HG02938 (cell line): ENCODE measurements at regions not wholly inside any gene's neighbourhood (a gene's known extent, or its start where the extent isn't known, plus 50 kb on each side); places are given as distances from the start of the nearest gene placed in this dataset.
"Not testable (repeated sequence)": the region's sequence is repeated elsewhere in the genome, so short reads cannot be mapped to it uniquely, and the experiment has no call there.

Experiments used
- ATAC-seq: cut with Tn5 transposase; IDR thresholded peaks from one replicate; pipeline ENCODE4 v1.9.1; 2021; ENCODE audit warnings: mild to moderate bottlenecking, moderate library complexity; ENCODE audit not compliant: unreplicated experiment

DNA sequence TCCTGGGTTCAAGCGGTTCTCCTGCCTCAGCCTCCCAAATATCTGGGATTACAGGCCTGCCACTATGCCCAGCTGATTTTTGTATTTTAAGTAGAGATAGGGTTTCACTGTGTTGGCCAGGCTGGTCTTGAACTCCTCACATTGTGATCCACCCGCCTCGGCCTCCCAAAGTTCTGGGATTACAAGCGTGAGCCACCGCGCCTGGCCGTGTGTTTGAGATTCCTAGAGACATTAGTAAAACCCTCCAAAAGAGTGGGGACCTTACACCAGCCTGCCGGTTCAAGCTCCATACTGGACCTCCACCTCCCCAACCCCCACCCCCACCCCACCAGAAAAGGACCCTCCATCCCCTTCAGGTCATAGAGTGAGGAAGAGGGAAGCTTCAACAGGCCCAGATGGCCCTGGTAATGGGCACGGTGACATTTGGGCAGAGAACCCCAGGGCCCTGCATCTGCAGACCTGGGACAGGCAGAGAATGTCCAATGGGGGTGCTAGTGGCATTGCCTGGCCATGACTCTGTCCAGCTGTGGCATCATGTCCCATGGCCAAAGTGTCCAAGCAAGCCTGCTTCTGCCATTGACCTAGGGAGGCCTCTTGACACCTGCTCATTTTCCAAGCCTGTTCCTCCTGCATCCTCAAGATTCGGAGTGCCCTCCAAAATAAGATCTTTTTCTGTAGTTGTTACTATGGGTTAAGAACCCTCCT lies 108.9 kb upstream of the KLF13 start:
- ATAC-seq = no peak

GRCh38 chr15:31219221-31219620 lies 107.4 kb upstream of the KLF13 start:
- ATAC-seq = no peak

- ATAC-seq = no peak
Observed at GRCh38 chr15:31221936-31222515, 104.6 kb upstream of the KLF13 start.

- ATAC-seq = no peak
Observed at GRCh38 chr15:31222773-31223341, 103.8 kb upstream of the KLF13 start.

GRCh38 chr15:31223478-31224350 lies 102.9 kb upstream of the KLF13 start:
- no peak for ATAC-seq

GRCh38 chr15:31224661-31225060 lies 102.0 kb upstream of the KLF13 start:
- not testable (repeated sequence) for ATAC-seq

DNA sequence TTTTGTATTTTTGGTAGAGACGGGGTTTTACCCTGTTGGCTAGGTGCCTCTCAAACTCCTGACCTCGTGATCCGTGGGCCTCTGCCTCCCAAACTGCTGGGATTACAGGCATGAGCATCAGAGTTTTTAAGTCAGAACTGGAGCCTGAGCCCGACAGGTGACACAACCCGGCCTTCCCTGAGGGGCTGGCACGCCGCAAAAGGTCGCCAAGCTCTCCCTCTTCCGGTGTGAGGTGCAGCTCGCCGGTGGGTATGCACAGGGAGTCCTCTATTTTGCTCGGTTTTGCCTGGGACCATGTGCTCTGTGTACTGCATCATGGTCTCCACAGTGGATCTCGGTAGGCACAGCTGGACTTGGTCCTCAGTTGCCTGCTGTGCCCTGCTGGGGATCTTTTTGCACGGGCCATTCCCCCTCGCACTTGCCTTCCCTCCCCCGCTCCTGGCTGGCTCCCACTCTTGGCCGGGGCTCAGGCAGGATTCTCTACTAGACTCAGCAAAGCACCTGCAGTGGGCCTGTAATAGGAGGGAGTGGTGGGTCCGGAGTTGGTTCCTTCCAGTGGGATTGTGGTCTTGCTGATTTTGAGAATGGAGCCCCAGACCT lies 101.2 kb upstream of the KLF13 start:
- ATAC-seq = no peak

DNA sequence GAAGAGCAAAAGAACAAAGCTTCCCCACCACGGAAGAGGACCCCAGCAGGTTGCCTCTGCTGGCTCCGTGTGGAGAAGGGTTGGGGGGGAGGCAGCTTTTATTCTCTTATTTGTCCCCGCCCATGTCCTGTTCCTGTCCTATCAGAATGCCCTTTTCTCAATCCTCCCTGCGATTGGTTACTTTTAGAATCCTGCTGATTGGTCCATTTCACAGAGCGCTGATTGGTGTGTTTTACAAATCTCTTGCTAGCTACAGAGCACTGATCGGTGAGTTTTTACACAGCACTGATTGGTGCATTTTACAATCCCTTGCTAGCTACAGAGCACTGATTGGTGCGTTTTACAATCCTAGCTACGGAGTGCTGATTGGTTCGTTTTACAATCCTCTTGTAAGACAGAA lies 100.6 kb upstream of the KLF13 start:
- ATAC-seq = no peak

DNA sequence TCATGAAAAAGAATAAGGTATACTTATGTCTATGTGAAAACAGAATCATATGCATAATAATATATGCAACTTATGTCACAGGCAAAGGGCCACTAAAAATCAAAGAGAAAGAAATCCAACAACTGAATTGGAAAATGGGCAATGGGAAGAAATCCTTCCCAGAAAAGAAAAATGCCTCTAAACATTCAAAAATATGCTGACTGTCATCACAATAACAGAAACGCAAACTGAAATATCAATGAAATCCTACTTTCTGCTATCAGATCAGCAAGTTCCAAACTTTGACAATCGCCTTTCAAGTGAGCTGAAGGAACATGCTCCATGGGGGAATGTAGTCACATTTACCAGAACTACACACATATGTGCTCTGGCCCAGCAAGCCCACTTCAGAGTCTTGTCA lies 99.4 kb upstream of the KLF13 start:
- ATAC-seq = no peak

DNA sequence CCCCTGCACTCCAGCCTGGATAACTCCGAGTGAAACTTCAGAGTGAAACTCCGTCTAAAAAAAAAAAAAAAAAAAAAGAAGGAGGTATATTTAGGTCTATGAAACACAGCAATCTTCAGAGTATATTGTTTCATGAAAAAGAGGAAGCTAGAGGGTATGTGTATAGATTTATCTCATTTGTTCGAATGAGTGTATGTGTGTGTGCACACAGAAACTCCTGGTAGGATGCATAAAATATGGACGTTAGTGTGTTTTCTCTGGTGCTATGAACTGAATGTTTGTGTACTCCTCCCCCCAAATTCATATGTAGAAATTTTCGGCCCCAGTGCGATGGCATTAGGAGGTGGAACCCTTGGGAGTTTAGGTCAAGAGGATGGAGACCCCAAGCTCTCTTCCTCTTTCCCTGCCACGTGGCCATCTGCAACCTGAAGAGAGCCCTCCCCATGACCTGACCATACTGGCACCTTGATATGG lies 98.6 kb upstream of the KLF13 start:
- no peak for ATAC-seq

DNA sequence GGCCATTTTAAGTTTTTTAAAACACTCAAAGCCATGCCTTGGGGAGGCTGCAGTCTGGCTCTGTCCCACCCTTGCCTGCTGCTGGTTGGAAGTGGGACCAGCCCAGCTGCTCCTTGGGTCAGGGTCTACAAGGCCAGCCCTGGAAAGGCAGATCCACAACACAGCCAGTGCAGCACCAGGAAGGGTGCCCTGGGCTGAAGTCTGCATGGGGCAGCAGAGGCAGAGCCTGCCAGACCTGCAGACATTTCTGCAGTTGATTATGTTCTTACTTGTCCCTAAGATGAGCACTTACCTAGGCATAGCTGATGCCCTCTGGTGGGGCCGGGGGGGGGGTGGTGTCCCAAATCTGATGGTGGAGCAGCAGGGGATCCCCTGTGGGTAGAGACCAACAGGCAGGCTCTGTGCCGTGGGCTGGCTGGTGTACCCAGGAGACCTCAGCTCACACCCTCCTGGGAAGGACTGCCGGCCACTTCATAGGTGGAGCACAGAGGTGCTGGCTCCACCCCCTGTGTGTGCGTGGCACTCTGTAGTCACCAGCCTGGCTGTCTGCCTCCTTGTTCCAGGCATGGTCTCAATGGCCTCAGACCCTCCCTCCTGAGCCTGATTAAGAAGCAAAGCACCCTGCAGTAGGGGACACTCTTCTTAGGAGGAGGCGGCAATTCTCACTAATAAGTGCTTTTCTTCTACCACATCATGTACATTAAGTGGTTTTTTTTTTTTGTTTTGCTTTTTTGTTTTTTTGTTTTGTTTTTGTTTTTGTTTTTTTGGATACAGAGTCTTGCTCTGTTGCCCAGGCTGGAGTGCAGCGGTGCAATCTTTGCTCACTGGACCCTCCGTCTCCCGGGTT lies 97.4 kb upstream of the KLF13 start:
- ATAC-seq = no peak

DNA sequence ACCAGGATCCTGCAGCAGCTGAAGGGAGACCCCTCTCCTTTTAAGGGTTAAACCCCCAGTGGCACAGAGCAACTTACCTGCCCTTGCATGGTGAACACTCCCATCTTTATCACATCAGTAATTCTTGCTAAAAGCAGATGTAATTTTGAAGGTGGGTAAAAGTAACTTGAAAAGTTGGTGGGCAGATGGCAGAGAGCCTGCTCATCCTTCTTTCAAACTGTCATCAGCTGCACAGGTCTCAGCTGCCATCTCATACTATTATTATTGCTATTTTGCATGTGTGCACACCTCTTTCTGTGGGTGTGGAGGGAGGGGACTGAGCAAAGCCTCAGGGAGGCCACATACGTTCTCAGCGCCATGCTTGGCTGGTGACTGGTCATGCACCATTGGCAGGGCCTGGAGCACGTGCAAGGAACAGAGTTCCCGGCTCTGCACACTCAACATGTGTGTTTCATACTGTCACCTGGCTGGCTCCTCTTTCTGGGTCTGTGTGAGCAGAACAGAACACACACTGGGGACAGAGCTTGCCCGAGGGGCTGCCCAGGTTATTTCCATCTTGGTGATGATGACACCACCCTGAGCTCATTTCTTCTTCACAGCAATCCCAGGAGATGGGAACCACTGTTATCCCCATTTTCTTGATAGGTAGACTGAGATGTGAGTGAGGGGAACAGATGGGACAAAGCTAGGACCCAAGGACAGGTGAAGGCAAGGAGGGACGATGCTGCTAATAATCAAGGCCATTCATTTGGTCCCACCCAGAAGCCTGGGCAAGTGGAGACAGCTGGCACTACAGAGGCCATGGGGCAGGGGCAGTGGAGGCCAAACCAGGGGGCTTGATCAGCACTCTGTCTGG lies 95.8 kb upstream of the KLF13 start:
- peak; percentile 82 for ATAC-seq

DNA sequence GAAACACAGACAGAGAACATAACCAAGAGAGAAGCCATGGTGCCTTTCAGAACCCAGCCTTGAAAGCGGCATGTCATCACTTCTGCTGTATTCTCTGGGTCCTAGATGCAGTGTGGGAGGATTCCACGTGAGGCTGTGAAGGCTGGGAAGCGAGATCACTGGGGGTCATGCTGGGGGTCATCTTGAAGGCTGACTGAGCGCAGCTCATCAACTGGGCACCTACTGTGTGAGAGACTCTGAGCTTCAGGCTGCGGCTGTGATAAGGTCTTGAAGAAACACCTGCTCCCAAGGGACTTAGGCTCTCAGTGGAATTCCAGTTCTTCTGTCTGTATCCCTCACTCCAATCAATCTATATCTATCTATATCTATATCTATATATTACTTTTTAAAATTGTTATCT lies 91.8 kb upstream of the KLF13 start:
- no peak for ATAC-seq

GRCh38 chr15:31235311-31236183 lies 91.1 kb upstream of the KLF13 start:
- peak; percentile 48 for ATAC-seq

DNA sequence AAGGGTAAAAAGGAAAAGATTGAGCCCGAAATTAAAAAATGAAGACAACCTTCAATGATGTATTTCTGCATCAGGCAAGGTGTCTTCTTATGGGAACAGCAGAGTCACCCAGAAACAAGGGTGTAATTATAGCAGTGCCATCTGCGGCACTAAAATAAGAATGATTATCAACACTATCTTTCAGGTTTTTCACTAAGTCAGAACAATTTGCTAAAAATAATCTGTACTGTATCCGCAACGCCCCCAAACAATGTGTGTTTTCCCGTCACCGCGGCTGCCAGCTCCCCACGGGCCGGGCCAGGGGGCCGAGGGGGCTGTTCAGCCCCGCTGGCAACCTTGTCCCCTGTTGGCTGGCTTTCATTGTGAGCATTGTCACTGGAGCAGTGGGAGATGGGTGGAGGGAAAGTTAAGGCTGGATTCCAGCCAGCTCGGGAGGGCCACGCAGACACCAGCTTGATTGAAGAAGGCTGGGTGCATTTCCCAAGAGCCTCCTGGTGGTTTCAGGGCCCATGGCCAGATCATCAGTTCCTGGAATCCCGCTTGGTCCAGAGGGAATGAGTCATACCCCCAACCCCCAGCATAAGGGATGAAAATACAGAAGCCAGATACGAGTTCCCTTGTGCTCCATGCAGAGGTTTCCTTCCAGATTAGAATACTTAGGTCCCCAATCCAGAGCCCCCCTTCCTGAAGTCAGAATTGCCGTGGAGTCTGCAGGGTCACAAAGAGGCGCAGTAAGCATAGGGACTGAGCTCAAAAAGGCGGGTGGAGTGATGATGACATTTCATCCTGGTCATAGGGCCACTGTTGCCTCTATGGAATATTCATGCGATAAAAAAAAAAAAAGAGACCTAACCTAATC lies 90.2 kb upstream of the KLF13 start:
- peak; percentile 47 for ATAC-seq

DNA sequence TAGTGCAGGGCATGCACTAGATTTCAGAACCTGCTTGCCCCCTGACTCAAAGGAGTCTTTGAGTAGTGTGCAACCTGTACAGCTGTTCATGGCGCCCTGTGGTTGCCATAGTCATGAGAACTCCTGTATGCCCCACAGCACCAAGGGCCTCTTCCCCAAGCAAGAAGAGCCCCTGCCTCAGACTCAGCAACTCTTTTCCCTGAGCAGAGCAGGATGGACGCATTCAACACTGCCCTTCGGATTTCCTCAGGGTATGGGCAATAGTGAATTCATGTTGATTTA lies 89.7 kb upstream of the KLF13 start:
- ATAC-seq = no peak

- ATAC-seq = no peak
Observed at GRCh38 chr15:31238906-31239305, 87.7 kb upstream of the KLF13 start.

DNA sequence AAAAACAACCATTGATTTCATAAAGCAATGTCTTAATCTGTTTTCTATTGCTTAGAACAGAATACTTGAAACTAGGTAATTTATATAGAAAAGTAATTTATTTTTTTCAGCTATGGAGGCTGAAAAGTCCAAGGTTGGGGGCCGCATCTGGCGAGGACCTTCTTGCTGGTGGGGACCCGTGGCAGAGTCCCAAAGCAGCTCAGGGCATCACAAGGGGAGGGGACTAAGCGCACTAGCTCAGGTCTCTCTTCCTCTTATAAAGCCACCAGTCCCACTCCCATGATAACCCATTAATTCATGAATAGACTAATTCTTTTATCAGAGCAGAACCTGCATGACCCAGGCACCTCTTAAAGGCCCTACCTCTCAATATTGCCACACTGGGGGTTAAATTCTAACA lies 87.2 kb upstream of the KLF13 start:
- no peak for ATAC-seq
